ELF-1 (cell line): ENCODE measurements at regions not wholly inside any gene's neighbourhood (a gene's known extent, or its start where the extent isn't known, plus 50 kb on each side); places are given as distances from the start of the nearest gene placed in this dataset.

Experiments used
- DNase-seq: peaks from one replicate; pipeline ENCODE4 v3.0.0-alpha.2; 2016; ENCODE audit warnings: low read depth, low spot score

DNA sequence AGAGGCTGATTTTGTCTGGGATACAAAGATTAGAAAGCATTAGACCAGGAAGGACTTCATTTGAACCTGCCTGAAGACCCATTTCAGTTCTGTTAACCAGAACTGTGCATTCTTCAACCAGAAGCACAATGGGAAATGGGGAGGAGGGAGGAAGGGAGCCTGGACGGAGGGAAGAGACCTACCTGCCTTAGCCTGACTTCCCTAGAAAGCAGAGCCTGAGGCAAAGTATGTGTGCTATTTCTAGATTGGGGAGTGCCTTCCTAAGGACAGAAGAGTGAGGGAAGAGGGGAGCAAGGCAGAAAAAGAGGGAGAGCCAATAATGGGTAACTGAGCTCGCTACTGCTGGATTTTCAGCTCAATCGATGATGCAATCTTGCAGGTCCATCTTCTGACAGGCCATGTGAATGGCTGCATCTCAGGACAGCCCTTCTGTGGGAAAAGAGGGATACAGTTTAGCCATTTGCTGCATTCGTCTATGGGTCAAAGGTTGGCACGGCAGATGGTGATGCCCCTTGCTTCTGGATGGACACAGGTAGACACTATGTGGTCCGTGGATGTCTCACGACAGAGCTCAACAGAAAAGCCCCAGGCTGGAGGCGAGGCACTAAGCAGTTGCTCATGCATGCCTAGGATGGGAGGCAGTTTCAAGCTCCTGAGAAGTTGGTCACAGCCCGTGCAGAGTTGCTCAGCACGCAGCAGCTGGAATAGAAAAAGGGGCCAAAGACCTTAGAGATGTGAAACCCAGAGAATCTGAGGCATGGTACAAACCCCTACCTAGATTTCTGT is 78.8 kb upstream of the UBL3 start:
- peak; percentile 23 for DNase-seq

DNA sequence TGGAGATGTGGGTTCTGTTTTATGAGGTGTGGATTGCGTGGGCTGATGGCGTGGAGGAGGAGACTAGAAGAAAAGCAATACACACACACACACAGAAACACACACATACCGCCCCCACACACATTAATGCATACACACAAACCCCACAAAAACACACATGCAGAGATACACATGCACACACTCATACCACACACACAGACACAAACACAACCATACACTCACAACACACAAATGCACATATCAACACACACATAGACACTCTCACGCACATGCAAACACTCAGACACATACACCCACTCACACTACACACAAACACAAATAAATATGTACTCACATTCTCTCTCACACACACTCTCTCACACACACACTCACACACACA is 75.7 kb upstream of the UBL3 start:
- no peak for DNase-seq

DNA sequence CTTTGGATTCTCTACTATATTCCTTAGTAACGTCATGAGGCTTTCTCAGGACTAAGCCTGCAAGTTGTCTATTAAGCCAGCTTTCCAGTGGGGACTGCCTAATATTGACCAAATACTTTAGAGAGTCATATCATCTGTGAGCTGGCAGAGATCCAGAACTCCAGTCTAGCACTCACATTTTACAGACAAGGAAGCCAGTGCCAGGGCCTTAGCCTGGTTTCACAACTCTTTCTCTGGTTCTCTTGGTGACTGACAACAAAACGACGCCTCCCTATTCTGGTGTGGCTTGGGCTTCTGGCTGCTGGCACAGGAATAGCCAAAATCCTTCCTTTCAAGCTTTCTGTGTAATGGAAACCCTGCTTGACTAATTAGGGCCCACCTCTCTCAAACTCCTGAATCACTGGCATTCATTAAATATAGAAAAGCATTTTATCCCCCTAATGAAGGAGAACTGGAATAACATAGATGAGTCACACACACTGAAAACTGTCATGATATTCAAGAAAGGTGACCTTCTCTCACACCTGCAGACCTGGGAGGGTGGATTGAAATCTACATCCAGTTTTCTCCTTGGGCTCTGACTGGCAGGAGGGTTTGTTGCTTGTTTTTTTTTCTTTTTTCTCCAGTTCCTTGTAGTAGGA is 75.2 kb upstream of the UBL3 start:
- DNase-seq, result no peak

DNA sequence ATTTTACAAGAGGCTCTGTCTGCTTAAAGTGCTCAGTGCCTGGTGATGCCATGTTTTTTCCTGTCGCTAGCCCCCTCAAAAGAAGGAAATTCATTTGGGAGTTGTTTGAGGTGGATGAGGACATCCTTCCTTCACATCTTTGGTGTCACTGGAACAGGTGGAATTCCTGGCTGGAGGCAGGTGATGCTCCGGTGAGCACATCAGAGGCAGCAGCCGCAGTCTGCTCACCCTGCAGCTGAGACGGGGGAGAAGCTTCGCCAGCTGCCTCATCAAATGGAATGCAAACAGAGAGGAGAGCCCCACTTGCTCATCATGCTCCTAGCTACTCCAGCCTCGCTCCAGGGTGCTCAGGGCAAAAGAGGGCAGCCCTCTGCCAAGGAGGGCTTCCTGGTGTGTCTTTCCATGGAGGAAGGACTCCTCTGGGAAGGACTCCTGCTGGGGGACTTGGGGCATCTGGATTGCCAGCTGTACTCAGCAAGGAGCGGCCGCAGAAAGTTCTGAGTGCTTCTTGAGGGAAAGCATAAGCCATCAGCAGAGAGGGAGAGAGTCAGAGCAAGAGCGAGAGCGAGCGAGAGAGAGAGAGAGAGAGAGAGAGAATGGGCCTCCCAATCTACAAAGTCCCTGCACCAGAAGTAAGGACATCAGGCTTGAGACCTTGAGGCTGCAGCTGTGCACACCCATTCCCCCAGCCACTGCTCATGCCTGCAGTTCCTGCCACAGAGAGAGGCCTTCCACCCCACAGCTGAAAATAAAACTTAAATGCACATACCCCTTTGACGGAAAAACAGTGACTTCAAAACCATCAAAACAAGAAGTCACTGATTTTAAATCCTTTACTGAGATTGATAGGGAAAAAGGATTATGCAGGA is 74.3 kb upstream of the UBL3 start:
- DNase-seq, result no peak

DNA sequence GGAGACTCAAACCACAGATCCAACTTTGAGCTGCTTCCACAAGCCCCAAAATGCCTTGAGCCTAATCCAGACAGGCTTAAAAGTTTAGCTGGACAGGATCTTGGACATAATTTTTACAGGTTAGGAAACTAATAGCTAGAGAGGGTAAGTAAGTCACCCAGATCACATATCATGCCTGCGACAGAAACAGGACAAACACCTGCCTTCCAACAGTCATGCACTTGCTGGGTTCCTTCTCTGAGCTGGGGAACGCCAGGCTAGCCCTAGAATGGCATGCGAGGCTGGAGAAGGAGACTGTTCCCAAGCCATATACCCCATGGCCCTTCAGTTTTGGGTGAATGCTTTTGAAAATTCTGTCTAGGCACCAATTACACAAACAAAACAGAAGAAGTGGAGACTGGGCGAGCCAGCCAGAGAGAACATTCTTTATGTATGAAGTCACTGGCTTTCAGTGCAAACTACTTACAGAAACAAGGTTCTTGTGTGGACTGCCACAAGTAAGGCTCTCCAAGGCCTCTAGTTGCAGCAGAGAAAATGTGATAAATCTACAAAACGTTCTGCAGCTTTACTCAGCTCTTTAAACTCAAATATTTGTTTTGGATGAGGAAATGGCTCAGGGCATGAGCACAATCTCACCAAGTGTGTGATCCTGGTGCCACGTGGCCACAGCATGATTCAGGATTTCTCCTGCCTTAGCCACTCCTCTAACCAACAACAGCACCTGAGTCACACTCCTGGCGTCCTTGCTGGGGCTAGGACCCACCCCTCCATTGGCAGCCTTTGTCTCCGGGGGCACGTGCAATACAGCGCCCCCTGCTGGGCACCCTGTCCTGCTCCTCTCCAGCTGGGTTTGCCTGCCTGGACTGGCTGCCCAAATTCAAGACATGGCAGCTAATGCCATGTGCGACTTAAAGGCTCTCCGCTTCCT is 73.4 kb upstream of the UBL3 start:
- DNase-seq, result peak; percentile 95

DNA sequence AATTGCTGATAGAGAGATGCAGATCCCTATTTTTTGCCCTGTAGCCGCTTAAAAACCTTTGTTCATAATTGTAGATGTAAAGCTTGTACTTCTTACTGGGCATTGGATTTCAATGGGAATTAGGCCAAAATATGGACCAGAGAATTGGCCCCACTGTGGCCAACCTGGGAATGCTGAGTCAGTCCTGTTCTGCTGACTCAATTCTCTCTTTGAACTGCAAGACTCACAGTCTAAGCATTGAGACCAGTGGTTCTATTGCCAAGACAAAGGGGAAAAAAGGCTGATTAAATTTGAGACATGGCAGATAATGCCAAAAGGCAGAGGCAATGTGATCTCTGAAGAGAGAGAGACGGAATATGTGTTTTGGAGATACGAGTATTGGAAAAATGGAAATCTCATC is 72.5 kb upstream of the UBL3 start:
- no peak for DNase-seq

DNA sequence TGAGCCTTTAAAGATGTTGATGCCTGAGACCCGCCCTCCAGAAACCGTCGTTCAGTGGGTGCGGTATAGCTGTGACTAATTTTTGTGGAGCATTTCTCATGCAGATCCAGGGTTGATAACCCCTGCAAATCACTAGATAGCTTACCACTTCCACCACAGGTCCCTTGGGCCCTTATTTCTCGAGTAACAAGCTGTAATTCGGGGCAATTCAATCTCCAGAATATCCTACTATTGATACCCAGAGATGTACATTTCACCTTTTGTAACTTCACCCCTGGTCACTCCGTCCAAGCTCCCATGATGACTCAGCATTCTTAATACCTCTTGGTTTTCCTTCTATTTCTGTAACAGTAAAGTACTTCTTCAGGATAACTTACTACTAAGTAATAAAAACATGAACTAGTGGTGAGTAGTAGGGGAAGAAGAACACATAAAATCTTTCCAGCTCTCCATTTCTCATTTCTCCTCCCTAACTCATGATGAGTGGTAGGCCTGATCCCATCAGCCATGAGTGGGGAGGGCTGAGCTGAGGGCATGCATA is 71.9 kb upstream of the UBL3 start:
- DNase-seq, result no peak

DNA sequence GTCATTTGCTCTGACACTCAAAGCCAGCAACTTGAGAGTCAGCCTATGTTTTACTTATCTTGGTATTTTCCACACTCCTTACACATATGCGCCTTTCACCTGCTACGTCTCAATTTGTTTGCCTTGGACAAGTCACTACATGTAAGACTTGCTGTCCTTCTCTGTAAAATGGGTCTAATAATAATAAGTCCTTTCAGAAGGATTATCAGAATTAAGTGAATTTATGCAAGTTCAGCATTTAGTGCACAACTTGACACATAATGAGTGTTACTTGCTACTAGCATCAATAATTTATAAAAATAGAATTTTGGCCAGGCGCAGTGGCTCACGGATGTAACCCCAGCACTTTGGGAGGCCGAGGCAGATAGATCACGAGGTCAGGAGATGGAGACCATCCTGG is 71.1 kb upstream of the UBL3 start:
- no peak for DNase-seq

DNA sequence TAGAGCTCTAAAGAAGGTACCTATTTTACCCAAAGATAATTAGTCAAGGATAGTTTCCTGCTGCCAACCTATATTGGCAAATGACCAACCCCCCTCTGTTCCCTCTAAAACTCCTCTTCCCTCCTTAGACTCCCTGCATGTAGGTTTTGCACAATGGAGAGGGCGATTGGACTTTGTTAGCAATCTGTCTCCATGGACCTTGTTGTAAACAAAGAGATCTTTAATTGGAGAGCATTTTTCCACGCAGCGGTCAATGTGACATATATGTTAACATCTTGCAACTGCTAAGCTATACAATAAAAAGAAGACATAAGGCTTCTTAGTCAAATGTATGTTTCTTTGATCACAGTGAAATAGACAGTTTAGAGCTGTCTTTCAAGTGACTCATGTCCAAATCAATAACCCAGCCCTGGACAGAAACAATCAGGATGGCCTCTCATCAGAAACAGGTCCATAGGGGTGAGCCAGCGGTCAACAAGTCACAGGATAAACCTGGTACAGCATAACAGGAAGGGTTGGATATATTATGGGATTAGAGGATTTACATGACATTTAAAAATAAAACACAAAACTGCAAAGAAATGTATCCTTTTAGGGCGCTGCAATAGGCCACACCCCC is 69.7 kb upstream of the UBL3 start:
- no peak for DNase-seq

DNA sequence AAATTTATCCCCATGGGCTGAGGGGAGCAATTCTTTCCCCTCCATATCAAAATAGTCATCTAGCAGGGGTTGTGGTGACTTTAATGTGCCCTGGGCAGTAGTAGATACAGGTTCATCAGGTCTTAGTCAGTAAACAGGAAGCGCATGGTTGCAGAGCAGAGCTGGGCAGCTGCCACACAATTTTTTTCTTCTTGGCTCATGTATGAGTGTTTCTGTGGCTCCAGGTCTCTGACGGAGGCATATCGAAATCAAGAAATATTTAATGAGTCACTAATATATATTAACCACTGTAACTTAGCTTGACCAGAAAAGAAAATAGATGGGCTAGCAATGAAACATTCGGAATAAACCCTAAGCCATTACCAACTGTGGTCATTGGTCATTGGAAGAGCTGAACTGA is 68.4 kb upstream of the UBL3 start:
- no peak for DNase-seq

DNA sequence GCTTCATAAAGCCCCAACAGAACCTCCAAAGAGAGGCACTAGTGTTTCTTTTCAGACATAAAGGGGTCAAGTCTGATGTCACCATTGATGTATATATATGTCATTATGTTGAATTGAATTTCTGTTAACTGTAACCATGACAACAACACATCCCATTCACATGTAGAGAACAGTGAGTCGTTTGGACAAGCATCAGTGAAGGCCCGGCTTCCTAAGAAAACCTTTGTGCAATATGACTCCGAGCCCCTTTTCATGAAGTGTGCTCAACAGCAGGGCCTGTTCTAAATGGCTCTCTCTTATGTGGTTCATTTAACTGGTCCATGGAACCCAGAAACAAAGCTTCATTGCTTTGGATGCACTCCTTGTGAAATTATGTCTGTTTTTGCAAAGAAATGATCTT is 67.2 kb upstream of the UBL3 start:
- no peak for DNase-seq

DNA sequence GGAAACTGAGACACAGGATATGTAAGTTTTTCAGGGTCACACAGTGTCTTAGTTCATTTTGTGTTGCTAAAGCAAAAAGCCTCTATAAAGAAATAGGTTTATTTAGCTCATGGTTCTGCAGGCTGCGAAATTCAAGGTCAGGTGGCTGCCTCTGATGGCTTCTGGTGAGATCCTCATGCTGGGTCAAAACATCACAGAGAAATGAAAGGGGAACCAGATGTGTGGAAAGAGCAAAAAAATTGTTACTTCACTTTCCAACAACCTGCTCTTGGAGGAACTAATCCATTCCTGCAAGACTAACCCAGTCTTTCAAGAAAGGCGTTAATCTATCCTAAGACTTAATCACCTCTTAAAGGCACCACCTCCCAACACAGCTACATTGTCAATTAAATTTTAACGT is 64.2 kb upstream of the UBL3 start:
- DNase-seq, result no peak

DNA sequence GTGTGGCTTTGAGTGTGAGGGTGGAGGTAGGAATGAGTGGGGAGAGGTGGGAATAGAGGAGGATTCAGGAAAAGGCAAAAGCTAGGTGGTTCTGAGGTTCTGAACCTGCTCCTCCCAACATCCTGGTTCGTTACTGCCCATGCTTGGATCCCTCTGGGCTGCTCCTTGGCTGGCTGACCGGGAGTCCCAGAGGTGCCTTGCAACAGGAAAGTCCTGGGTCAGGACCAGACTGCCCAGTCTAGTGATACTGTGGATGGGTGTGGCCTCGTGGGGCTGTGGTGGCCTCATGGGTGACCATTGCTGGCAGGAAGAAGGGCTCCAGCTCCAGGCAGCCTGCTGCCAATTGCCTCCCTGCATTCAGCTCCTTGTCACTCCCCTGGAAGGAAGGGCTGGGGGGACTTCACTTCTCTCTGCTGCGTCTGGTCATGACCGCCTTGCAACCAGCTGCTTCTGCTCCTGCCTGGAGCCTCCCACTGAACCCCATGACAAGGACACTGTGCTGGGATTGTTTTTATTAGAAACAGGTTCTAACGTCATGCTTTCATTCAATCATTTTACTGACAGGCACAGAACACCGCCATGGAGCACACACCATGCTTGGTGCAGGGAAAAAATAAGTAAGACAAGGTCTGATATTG is 61.5 kb upstream of the UBL3 start:
- no peak for DNase-seq

DNA sequence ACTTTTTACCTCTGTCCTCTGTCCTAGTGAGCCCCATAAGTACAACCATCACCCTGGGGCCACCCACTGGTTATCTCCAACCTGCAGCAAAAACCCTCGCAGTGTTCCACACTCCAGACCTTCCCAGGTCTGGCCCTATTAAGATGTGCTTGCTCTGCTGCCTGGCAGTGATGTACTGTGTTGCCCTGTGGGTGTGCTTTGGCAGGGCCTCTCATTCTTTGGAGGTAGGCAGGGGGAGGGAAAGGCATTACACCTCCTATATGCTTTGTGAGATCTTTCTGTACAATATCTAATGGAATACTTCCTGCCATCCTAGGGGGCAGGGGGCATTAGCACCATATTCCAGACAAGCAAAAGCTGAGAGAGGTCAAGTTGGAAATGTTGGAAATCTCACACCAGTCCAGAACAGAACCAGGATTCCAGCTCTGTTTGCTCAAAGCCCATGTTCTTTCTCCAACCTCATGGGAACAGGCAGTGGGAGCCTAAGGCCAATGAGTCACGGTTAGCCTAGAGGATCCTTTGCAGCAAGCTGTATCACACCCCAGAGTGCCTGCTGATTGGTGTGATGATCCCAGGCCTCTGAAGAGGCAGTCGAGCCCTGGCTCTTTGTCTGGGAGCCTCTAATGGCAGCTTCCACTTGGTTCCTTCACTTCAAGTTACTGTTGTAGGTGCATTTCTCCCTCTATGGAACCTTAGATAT is 59.7 kb upstream of the UBL3 start:
- DNase-seq, result peak; percentile 44

DNA sequence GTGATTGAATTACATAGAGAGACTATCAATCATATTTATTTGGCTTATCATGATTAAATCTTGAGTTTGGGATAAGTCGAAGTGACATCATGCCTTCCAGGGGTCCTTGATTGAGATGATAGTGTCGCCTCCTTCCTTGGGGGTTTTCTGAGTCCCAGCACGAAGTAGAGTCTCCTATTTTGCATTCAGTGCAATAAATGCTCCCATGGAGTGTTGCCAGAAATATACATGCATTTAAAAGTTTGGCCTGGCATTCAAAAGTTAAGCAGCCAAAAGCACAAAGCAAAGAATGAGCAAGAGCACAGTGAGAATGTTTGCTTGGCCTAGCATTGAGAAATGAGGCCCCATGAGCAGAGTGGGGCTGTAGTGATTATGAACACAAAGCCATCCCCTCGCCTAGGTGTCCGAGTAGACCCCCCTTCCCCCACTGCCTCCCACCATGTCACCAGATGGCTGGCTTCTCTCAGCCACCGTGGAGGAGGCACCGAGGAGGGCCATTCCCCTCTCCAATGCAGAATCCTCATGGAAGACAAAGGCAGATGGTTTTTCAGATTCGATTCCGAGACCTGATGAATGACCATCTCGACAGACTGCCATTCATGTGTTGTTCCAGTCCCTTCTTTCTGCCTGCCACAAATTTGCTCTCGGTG is 58.8 kb upstream of the UBL3 start:
- DNase-seq, result no peak

DNA sequence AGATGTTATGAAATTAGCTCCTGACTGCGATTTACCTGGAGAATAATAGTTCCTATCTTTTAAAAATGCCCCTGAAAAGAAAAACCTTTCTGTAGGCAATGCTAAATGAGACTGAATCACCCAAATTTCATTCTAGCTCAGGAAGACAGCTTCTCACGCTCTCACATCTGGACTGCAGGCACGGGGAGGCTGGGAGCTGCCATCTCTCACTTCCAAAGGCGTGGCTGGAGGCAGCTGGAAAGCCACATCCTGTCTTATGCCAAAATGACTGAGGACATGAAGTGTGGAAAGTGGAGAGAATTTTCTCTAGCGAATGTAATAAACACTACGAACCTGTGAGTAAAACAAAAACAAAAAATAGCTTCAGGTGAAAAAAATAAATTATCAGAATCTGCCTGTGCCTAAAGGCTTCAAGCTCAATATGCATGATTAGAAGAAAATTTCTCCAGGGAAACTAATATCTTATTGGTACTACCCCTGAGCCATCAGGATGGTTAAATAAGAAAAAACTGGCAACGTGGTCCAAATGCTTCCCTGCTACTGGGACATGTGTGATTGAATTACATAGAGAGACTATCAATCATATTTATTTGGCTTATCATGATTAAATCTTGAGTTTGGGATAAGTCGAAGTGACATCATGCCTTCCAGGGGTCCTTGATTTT is 58.1 kb upstream of the UBL3 start:
- no peak for DNase-seq

DNA sequence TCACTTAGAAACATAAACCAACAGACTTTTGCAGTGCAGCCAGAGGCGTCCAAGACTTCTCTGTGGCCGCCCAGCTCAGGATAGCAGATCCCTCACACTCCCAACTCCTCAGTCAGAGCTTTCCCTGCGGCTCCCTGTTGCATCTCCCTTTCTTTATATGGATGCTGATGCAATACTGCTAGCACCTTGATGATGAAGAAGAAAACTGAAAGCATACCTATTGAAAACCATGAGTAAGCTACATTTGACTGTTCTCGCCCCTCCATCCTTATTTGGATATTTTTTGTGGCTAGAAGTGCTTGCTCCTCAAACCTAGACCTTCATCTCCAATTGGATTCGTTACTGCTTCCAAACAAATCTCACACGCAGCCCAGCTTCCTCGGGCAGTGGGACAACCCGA is 57.3 kb upstream of the UBL3 start:
- DNase-seq, result no peak

DNA sequence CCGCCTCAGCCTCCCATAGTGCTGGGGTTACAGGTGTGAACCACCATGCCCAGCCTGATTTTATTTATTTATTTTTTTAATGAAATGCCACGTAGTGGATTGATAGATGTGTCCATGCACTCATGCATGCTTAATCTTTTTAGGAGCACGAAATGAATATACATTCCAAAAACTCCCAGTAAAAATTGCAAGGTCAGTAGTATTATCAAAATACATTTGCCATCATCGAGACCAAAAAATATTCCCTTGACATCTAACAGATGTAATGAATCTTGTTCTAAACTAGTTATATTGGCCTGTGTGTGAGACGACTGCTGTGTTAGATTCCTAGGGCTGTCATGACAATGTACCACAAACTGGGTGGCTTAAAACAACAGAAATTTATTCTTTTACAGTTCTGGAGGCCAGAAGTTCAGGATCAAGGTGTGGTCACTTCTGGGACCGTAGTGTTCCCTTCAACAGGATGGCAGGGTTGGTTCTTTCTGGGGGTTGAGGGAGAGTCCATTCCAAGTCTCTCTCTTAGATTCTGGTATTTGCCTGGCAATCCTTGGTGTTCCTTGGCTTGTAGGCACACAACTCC is 56.1 kb upstream of the UBL3 start:
- no peak for DNase-seq
